ENCODE measurements at regions not wholly inside any gene's neighbourhood (a gene's known extent, or its start where the extent isn't known, plus 50 kb on each side); places are given as distances from the start of the nearest gene placed in this dataset.

GRCh38 chr7:21054427-21055112, 267.9 kb upstream of the SP8 start:
- no peak for TF ChIP-seq HDGF (IDR thresholded peaks at IDR 0.05; ENCODE audit: borderline replicate concordance)
- TF ChIP-seq FOXK2 (IDR thresholded peaks at IDR 0.05): no peak
- no peak for TF ChIP-seq FOXA1 (IDR thresholded peaks at IDR 0.05)
- TF ChIP-seq SP1 (IDR thresholded peaks at IDR 0.05): no peak
- no peak for TF ChIP-seq SUZ12 (IDR thresholded peaks at IDR 0.05)
- TF ChIP-seq FOXM1 (IDR thresholded peaks at IDR 0.05; ENCODE audit: borderline replicate concordance): no peak
- no peak for TF ChIP-seq NFRKB (IDR thresholded peaks at IDR 0.05)
- TF ChIP-seq ARNT (IDR thresholded peaks at IDR 0.05): no peak
- TF ChIP-seq PKNOX1 (IDR thresholded peaks at IDR 0.05): no peak
- TF ChIP-seq TARDBP (IDR thresholded peaks at IDR 0.05): no peak
- no peak for TF ChIP-seq ELF4 (IDR thresholded peaks at IDR 0.05)
- no peak for TF ChIP-seq CTBP1 (IDR thresholded peaks at IDR 0.05; ENCODE audit: borderline replicate concordance)
- POLR2A ChIA-PET: no interaction called here
- no peak for DNase-seq (ENCODE audit: extremely low spot score)
- CTCF ChIA-PET: no interaction called here

GRCh38 chr7:21059069-21059468, 272.4 kb upstream of the SP8 start:
- no peak for DNase-seq (ENCODE audit: extremely low spot score)
- ChIA-PET POLR2A (no interaction called here), CTCF (no interaction called here)
- no peak for TF ChIP-seq SP1 (IDR thresholded peaks at IDR 0.05)
- no peak for TF ChIP-seq TARDBP (IDR thresholded peaks at IDR 0.05)
- TF ChIP-seq FOXK2 (IDR thresholded peaks at IDR 0.05): no peak
- no peak for TF ChIP-seq NFRKB (IDR thresholded peaks at IDR 0.05)
- TF ChIP-seq HDGF (IDR thresholded peaks at IDR 0.05; ENCODE audit: borderline replicate concordance): no peak
- no peak for TF ChIP-seq ZNF384 (IDR thresholded peaks at IDR 0.05)
- TF ChIP-seq ELF4 (IDR thresholded peaks at IDR 0.05): no peak
- no peak for TF ChIP-seq BHLHE40 (IDR thresholded peaks at IDR 0.05; ENCODE audit: borderline replicate concordance)
- TF ChIP-seq LEF1 (IDR thresholded peaks at IDR 0.05; ENCODE audit: borderline replicate concordance): no peak
- TF ChIP-seq FOXM1 (IDR thresholded peaks at IDR 0.05; ENCODE audit: borderline replicate concordance): no peak
- TF ChIP-seq ARNT (IDR thresholded peaks at IDR 0.05): no peak

- CTCF ChIA-PET: no interaction called here
- no peak for TF ChIP-seq ELF4 (IDR thresholded peaks at IDR 0.05)
- TF ChIP-seq HDGF (IDR thresholded peaks at IDR 0.05; ENCODE audit: borderline replicate concordance): no peak
- no peak for TF ChIP-seq SP1 (IDR thresholded peaks at IDR 0.05)
- no peak for TF ChIP-seq TARDBP (IDR thresholded peaks at IDR 0.05)
- no peak for TF ChIP-seq SUZ12 (IDR thresholded peaks at IDR 0.05)
- POLR2A ChIA-PET: no interaction called here
- no peak for DNase-seq (ENCODE audit: extremely low spot score)
Observed at GRCh38 chr7:21063106-21063505, 276.4 kb upstream of the SP8 start.

- ChIA-PET POLR2A (no interaction called here), CTCF (no interaction called here)
- no peak for TF ChIP-seq ZNF384 (IDR thresholded peaks at IDR 0.05)
- no peak for TF ChIP-seq SUZ12 (IDR thresholded peaks at IDR 0.05)
- no peak for TF ChIP-seq NFRKB (IDR thresholded peaks at IDR 0.05)
- TF ChIP-seq ARNT (IDR thresholded peaks at IDR 0.05): no peak
- TF ChIP-seq TARDBP (IDR thresholded peaks at IDR 0.05): no peak
- TF ChIP-seq BHLHE40 (IDR thresholded peaks at IDR 0.05; ENCODE audit: borderline replicate concordance): no peak
- TF ChIP-seq PKNOX1 (IDR thresholded peaks at IDR 0.05): no peak
- TF ChIP-seq FOXM1 (IDR thresholded peaks at IDR 0.05; ENCODE audit: borderline replicate concordance): no peak
- TF ChIP-seq FOXA1 (IDR thresholded peaks at IDR 0.05): no peak
- no peak for TF ChIP-seq ELF4 (IDR thresholded peaks at IDR 0.05)
- no peak for TF ChIP-seq SP1 (IDR thresholded peaks at IDR 0.05)
- no peak for TF ChIP-seq L3MBTL2 (conservative IDR thresholded peaks at IDR 0.05)
- no peak for DNase-seq (ENCODE audit: extremely low spot score)
Observed at GRCh38 chr7:21064698-21065648, 278.3 kb upstream of the SP8 start.

GRCh38 chr7:21066221-21066620, 279.5 kb upstream of the SP8 start:
- TF ChIP-seq ARNT (IDR thresholded peaks at IDR 0.05) (no peak), PKNOX1 (IDR thresholded peaks at IDR 0.05) (no peak), FOXK2 (IDR thresholded peaks at IDR 0.05) (no peak)
- no peak for DNase-seq (ENCODE audit: extremely low spot score)
- CTCF ChIA-PET: no interaction called here
- POLR2A ChIA-PET: no interaction called here

GRCh38 chr7:21067216-21067615, 280.5 kb upstream of the SP8 start:
- no peak for TF ChIP-seq PKNOX1 (IDR thresholded peaks at IDR 0.05)
- no peak for TF ChIP-seq FOXK2 (IDR thresholded peaks at IDR 0.05)
- TF ChIP-seq BHLHE40 (IDR thresholded peaks at IDR 0.05; ENCODE audit: borderline replicate concordance): no peak
- no peak for TF ChIP-seq NFRKB (IDR thresholded peaks at IDR 0.05)
- no peak for TF ChIP-seq LEF1 (IDR thresholded peaks at IDR 0.05; ENCODE audit: borderline replicate concordance)
- TF ChIP-seq FOXA1 (IDR thresholded peaks at IDR 0.05): no peak
- TF ChIP-seq SUZ12 (IDR thresholded peaks at IDR 0.05): no peak
- no peak for TF ChIP-seq HDGF (IDR thresholded peaks at IDR 0.05; ENCODE audit: borderline replicate concordance)
- TF ChIP-seq SP1 (IDR thresholded peaks at IDR 0.05): no peak
- DNase-seq (ENCODE audit: extremely low spot score): no peak
- POLR2A ChIA-PET: no interaction called here
- CTCF ChIA-PET: no interaction called here
